Activated B cell treated with CpG ODN at 0.5 μM for 24 hours (primary cell): ENCODE measurements at regions not wholly inside any gene's neighbourhood (a gene's known extent, or its start where the extent isn't known, plus 50 kb on each side); places are given as distances from the start of the nearest gene placed in this dataset.

Experiments used
- ATAC-seq: fragments of 200-7000 bp; cut with Tn5 transposase; one replicate; pipeline ENCODE4 v1.10.0; 2021; ENCODE audit warnings: low read depth, mild to moderate bottlenecking, moderate library complexity
- CTCF ChIA-PET: fragments of 350-600 bp; sonication (Branson Sonifier 250); formaldehyde crosslinking; loops from one replicate; lab custom pipeline; 2021; ENCODE audit warnings: antibody characterized with exemption; lab: Charles Lee
- POLR2A ChIA-PET: fragments of 350-600 bp; sonication (Branson Sonifier 250); formaldehyde crosslinking; loops from one replicate; lab custom pipeline; 2021; ENCODE audit warnings: antibody characterized with exemption; lab: Charles Lee
- DNase-seq: peaks from one replicate; pipeline ENCODE4 v3.0.0; 2022
- H3K27ac Mint-ChIP-seq: one replicate; pipeline ENCODE4 v1.8.0; 2020; ENCODE audit warnings: mixed read lengths
- H3K27me3 Mint-ChIP-seq: one replicate; pipeline ENCODE4 v1.8.0; 2021; ENCODE audit warnings: mixed read lengths
- H3K36me3 Mint-ChIP-seq: one replicate; pipeline ENCODE4 v1.8.0; 2021; ENCODE audit warnings: low read depth, mixed read lengths
- H3K4me1 Mint-ChIP-seq: one replicate; pipeline ENCODE4 v1.8.0; 2021; ENCODE audit warnings: mixed read lengths
- H3K4me3 Mint-ChIP-seq: one replicate; pipeline ENCODE4 v1.8.0; 2020; ENCODE audit warnings: mild to moderate bottlenecking, mixed read lengths
- H3K9me3 Mint-ChIP-seq: one replicate; pipeline ENCODE4 v1.8.0; 2020; ENCODE audit warnings: mixed read lengths
- intact Hi-C: fragments of 100-400 bp; cut with micrococcal nuclease; formaldehyde crosslinking; loops from one replicate; pipeline ENCODE4 v1.15.1; 2024
- TF ChIP-seq, protein P1 (sequence below): fragments of 200-600 bp; IDR thresholded peaks from one replicate; pipeline ENCODE4 v1.8.0; 2022; ENCODE audit warnings: antibody characterized with exemption, mild to moderate bottlenecking

DNA sequence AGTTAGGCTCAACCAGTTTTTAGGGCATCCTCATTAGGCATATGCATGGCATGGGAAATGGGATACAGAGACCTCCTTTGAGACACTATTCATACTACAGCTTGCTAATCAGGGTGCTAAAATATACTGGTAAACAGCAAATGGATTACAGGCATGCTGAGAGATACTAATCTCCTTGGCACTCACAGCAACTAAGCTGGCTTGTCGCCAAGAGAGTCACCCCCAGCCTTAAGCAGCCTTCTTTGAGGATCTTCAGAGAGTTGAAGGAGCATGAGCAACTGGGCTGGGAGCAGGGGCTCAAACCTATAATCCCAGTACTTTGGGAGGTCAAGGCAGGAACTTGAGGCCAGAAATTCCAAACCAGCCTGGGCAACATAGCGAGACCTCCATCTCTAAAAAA, 120.1 kb upstream of the NR5A2 start:
- DNase-seq: no peak
- CTCF ChIA-PET: no interaction called here
- intact Hi-C loops: no loop called here
- POLR2A ChIA-PET: no interaction called here
- H3K36me3 Mint-ChIP-seq: no peaks in the 10 kb centered on the region
- H3K27ac Mint-ChIP-seq: no peak overlapping the region
- ATAC-seq: no peak
- no peak overlapping the region for H3K4me3 Mint-ChIP-seq
- TF ChIP-seq, protein P1, sequence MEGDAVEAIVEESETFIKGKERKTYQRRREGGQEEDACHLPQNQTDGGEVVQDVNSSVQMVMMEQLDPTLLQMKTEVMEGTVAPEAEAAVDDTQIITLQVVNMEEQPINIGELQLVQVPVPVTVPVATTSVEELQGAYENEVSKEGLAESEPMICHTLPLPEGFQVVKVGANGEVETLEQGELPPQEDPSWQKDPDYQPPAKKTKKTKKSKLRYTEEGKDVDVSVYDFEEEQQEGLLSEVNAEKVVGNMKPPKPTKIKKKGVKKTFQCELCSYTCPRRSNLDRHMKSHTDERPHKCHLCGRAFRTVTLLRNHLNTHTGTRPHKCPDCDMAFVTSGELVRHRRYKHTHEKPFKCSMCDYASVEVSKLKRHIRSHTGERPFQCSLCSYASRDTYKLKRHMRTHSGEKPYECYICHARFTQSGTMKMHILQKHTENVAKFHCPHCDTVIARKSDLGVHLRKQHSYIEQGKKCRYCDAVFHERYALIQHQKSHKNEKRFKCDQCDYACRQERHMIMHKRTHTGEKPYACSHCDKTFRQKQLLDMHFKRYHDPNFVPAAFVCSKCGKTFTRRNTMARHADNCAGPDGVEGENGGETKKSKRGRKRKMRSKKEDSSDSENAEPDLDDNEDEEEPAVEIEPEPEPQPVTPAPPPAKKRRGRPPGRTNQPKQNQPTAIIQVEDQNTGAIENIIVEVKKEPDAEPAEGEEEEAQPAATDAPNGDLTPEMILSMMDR: no peak
- no peaks in the 10 kb centered on the region for H3K4me1 Mint-ChIP-seq
- peaks cover 8% of the 10 kb centered on the region for H3K27me3 Mint-ChIP-seq
- no peaks in the 10 kb centered on the region for H3K9me3 Mint-ChIP-seq

DNA sequence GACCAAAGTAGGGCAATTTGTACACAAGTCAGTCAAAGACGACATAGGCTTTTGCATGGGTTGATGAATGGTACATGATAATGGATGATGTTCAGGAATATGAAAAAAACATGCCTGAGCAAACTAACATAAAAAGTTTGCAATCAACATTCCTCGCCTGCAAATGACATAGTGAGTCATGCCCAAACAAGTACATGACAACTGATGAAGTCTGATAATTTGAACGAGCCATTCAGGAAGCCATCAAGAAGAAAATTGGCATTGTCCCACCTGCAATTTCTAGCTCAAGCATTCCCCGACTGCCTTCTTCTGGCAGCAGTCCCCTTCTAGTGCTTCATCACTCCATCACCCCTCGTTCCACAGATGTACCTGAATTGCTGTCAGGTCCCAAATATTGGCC, 118.4 kb upstream of the NR5A2 start:
- ATAC-seq (no peak), DNase-seq (no peak)
- intact Hi-C loops: no loop called here
- H3K4me3 Mint-ChIP-seq: no peak overlapping the region
- H3K27me3 Mint-ChIP-seq: peaks cover 8% of the 10 kb centered on the region
- ChIA-PET POLR2A (no interaction called here), CTCF (no interaction called here)
- no peaks in the 10 kb centered on the region for H3K4me1 Mint-ChIP-seq
- H3K9me3 Mint-ChIP-seq: no peaks in the 10 kb centered on the region
- no peaks in the 10 kb centered on the region for H3K36me3 Mint-ChIP-seq
- TF ChIP-seq, protein P1: no peak
- H3K27ac Mint-ChIP-seq: no peak overlapping the region

DNA sequence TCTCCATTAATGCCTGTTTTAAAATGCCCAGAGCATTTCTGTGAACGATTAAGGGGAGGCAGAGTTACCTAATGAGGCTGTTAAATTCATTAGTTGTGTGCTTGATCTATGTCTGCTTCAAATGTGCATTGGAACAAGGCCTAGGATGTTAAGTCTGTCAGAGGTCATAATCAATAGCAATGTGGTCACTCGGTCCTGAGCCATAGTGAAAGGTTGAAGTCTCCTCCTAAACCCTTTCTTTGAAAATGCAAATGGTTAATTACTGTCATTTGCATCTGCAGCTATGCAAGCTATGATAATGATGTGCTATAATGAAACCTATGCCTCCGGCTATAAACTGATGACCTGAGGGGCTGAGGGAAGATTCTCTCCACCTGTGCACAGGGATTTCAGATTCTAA, 114.2 kb upstream of the NR5A2 start:
- Mint-ChIP-seq H3K4me3 (no peak overlapping the region), H3K4me1 (no peaks in the 10 kb centered on the region), H3K27ac (no peak overlapping the region), H3K9me3 (no peaks in the 10 kb centered on the region), H3K36me3 (no peaks in the 10 kb centered on the region), H3K27me3 (peaks cover 5% of the 10 kb centered on the region)
- CTCF ChIA-PET: no interaction called here
- ATAC-seq (no peak), DNase-seq (no peak)
- POLR2A ChIA-PET: no interaction called here
- TF ChIP-seq, protein P1: no peak
- intact Hi-C loops: no loop called here

DNA sequence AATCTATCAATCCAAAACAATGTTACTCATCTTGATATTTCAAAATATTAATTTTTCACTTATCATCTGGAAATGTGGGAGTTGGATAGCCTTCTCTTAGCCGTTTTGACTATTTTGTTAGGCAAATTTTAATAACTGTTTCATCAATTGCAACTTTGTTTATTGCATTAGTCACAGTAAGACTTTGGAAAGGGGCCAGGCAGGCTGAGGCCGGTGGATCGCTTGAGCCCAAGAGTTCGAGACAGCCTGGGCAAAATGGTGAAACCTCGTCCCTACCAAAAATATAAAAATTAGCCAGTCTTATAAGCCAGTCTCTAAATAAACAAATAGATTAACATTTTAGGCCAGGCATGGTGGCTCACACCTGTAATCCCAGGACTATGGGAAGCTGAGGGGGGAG, 113.0 kb upstream of the NR5A2 start:
- intact Hi-C loops: no loop called here

DNA sequence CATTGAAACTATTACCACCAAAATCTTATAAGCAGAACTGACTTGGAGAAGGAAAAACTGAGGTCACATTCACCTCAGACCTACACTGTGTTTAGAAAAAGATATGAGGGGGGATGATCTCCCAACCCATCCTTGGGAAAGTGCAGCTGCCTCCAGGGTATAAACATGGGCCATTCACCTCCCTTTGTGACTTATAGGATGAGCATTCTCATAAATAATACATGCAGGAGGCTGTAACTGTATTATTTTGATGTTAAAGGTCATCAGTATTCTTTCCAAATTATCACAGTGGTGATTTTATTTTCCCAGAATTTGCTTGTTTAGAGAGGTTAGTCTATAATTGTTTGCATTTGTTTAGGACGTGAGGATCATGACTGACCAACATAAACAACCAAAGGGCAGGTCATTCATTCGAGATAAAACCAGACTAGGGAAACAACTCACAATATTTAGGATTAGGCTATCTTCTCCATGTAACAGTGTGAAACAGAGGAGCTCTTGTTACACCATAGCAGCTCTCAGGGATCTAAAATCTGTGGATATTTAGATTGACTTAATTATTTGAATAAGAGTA, 109.2 kb upstream of the NR5A2 start:
- H3K36me3 Mint-ChIP-seq: no peaks in the 10 kb centered on the region
- peaks cover 10% of the 10 kb centered on the region for H3K27me3 Mint-ChIP-seq
- CTCF ChIA-PET: no interaction called here
- POLR2A ChIA-PET: interaction anchor here (0.7 kb wide), 1 partner anchor 903 kb away, joined by 4 read pairs; no protein-coding TSS in a partner anchor
- H3K4me1 Mint-ChIP-seq: no peaks in the 10 kb centered on the region
- ATAC-seq (no peak), DNase-seq (no peak)
- intact Hi-C loops: no loop called here
- H3K9me3 Mint-ChIP-seq: peaks cover 3% of the 10 kb centered on the region
- TF ChIP-seq, protein P1: no peak
- H3K27ac Mint-ChIP-seq: no peak overlapping the region
- no peak overlapping the region for H3K4me3 Mint-ChIP-seq

More for the DNA sequence above, 113.0 kb upstream of the NR5A2 start:
- DNase-seq (no peak), ATAC-seq (no peak)
- POLR2A ChIA-PET: no interaction called here
- Mint-ChIP-seq H3K4me1 (no peaks in the 10 kb centered on the region), H3K9me3 (no peaks in the 10 kb centered on the region), H3K27ac (no peak overlapping the region), H3K27me3 (peaks cover 6% of the 10 kb centered on the region), H3K4me3 (no peak overlapping the region), H3K36me3 (no peaks in the 10 kb centered on the region)
- CTCF ChIA-PET: no interaction called here
- TF ChIP-seq, protein P1: no peak
